HG02870 (cell line): ENCODE measurements at regions not wholly inside any gene's neighbourhood (a gene's known extent, or its start where the extent isn't known, plus 50 kb on each side); places are given as distances from the start of the nearest gene placed in this dataset.

Experiments used
- ATAC-seq: cut with Tn5 transposase; IDR thresholded peaks from one replicate; pipeline ENCODE4 v1.9.1; 2021; ENCODE audit warnings: mild to moderate bottlenecking, moderate library complexity; ENCODE audit not compliant: unreplicated experiment

GRCh38 chr10:28077889-28078288, 79.0 kb upstream of the ODAD2 start:
- no peak for ATAC-seq

GRCh38 chr10:28075424-28075823, 76.5 kb upstream of the ODAD2 start:
- ATAC-seq: no peak

GRCh38 chr10:28072573-28072972, 73.7 kb upstream of the ODAD2 start:
- ATAC-seq: no peak

- ATAC-seq: no peak
These were observed 61.2 kb upstream of the ODAD2 start for GRCh38 chr10:28060031-28060607.

- no peak for ATAC-seq
These were observed 59.9 kb upstream of the ODAD2 start for GRCh38 chr10:28058746-28059145.

GRCh38 chr10:28054228-28054860, 55.5 kb upstream of the ODAD2 start:
- no peak for ATAC-seq

- ATAC-seq: no peak
These were observed 50.4 kb upstream of the ODAD2 start for GRCh38 chr10:28049286-28049685.
